ENCODE measurements at regions not wholly inside any gene's neighbourhood (a gene's known extent, or its start where the extent isn't known, plus 50 kb on each side); places are given as distances from the start of the nearest gene placed in this dataset.

GRCh38 chr11:129528296-129528695 lies 152.6 kb downstream of the BARX2 start:
- H3K27ac Mint-ChIP-seq: no peak overlapping the region
- no peaks in the 10 kb centered on the region for H3K36me3 Mint-ChIP-seq (ENCODE audit: low read depth)
- CTCF ChIA-PET: no interaction called here
- no peaks in the 10 kb centered on the region for H3K4me1 Mint-ChIP-seq (ENCODE audit: low read depth)
- ATAC-seq (ENCODE audit: poor library complexity) (no peak), DNase-seq (no peak)
- POLR2A ChIA-PET: no interaction called here
- peaks cover 6% of the 10 kb centered on the region for H3K9me3 Mint-ChIP-seq
- no peaks in the 10 kb centered on the region for H3K4me1 ChIP-seq (ENCODE audit: insufficient read depth, low read length)
- peaks cover 0 to 11% of the 10 kb centered on the region in 2 experiments for H3K9me3 ChIP-seq (ENCODE audit: control insufficient read depth in 1 of 2, insufficient read depth in 1 of 2, low read length in 2 of 2)
- no peak overlapping the region for H3K27ac ChIP-seq (ENCODE audit: low read depth in 1 of 2, low read length in 2 of 2)
- no peaks in the 10 kb centered on the region for H3K36me3 ChIP-seq (ENCODE audit: insufficient read depth, low read length)
- no peak overlapping the region for H3K4me3 ChIP-seq (ENCODE audit: low read length)
- peaks cover 24% of the 10 kb centered on the region for H3K27me3 Mint-ChIP-seq
- H3K4me3 Mint-ChIP-seq: no peak overlapping the region
- no peak for TF ChIP-seq CTCF (IDR thresholded peaks at IDR 0.05)
- intact Hi-C loops (cut with DNase I, micrococcal nuclease): no loop called here
- no peaks in the 10 kb centered on the region for H3K27me3 ChIP-seq (ENCODE audit: control insufficient read depth in 1 of 2, insufficient read depth in 2 of 2, low read length in 2 of 2)

- no peaks in the 10 kb centered on the region for H3K4me1 Mint-ChIP-seq (ENCODE audit: low read depth)
Observed at GRCh38 chr11:129530154-129530895, 154.7 kb downstream of the BARX2 start.

GRCh38 chr11:129533395-129533794 lies 157.7 kb downstream of the BARX2 start:
- ChIA-PET CTCF (no interaction called here), POLR2A (no interaction called here)
- H3K9me3 ChIP-seq (ENCODE audit: control insufficient read depth in 1 of 2, insufficient read depth in 1 of 2, low read length in 2 of 2): peaks cover 0 to 6% of the 10 kb centered on the region in 2 experiments
- no peaks in the 10 kb centered on the region for H3K4me1 ChIP-seq (ENCODE audit: insufficient read depth, low read length)
- H3K27me3 Mint-ChIP-seq: peaks cover 4% of the 10 kb centered on the region
- no peaks in the 10 kb centered on the region for H3K4me1 Mint-ChIP-seq (ENCODE audit: low read depth)
- H3K27me3 ChIP-seq (ENCODE audit: control insufficient read depth in 1 of 2, insufficient read depth in 2 of 2, low read length in 2 of 2): no peaks in the 10 kb centered on the region
- no peak overlapping the region for H3K4me3 Mint-ChIP-seq
- no peak overlapping the region for H3K27ac ChIP-seq (ENCODE audit: low read depth in 1 of 2, low read length in 2 of 2)
- no peak overlapping the region for H3K4me3 ChIP-seq (ENCODE audit: low read length)
- no peaks in the 10 kb centered on the region for H3K36me3 ChIP-seq (ENCODE audit: insufficient read depth, low read length)
- H3K27ac Mint-ChIP-seq: no peak overlapping the region
- no peaks in the 10 kb centered on the region for H3K36me3 Mint-ChIP-seq (ENCODE audit: low read depth)
- ATAC-seq (ENCODE audit: poor library complexity) (no peak), DNase-seq (no peak)
- intact Hi-C loops (cut with DNase I, micrococcal nuclease): no loop called here
- no peak for TF ChIP-seq CTCF (IDR thresholded peaks at IDR 0.05)
- peaks cover 24% of the 10 kb centered on the region for H3K9me3 Mint-ChIP-seq

More at GRCh38 chr11:129530154-129530895, 154.7 kb downstream of the BARX2 start:
- H3K4me3 ChIP-seq (ENCODE audit: low read length): no peak overlapping the region
- no peak overlapping the region for H3K4me3 Mint-ChIP-seq
- no peaks in the 10 kb centered on the region for H3K27me3 ChIP-seq (ENCODE audit: control insufficient read depth in 1 of 2, insufficient read depth in 2 of 2, low read length in 2 of 2)
- no peaks in the 10 kb centered on the region for H3K4me1 ChIP-seq (ENCODE audit: insufficient read depth, low read length)
- ChIA-PET POLR2A (interaction anchor here (0.6 kb wide), 1 partner anchor 1064 kb away, joined by 3 read pairs; no protein-coding TSS in a partner anchor), CTCF (no interaction called here)
- no peaks in the 10 kb centered on the region for H3K36me3 ChIP-seq (ENCODE audit: insufficient read depth, low read length)
- H3K36me3 Mint-ChIP-seq (ENCODE audit: low read depth): no peaks in the 10 kb centered on the region
- H3K27me3 Mint-ChIP-seq: peaks cover 19% of the 10 kb centered on the region
- ATAC-seq (ENCODE audit: poor library complexity) (no peak), DNase-seq (no peak)
- no peak overlapping the region for H3K27ac Mint-ChIP-seq
- H3K9me3 Mint-ChIP-seq: peaks cover 10% of the 10 kb centered on the region
- H3K9me3 ChIP-seq (ENCODE audit: control insufficient read depth in 1 of 2, insufficient read depth in 1 of 2, low read length in 2 of 2): peaks cover 0 to 11% of the 10 kb centered on the region in 2 experiments
- TF ChIP-seq CTCF (IDR thresholded peaks at IDR 0.05): no peak
- H3K27ac ChIP-seq (ENCODE audit: low read depth in 1 of 2, low read length in 2 of 2): no peak overlapping the region
- intact Hi-C loops (cut with DNase I, micrococcal nuclease): no loop called here

Data from CD4-positive, alpha-beta T cell (primary cell).